ENCODE measurements at regions not wholly inside any gene's neighbourhood (a gene's known extent, or its start where the extent isn't known, plus 50 kb on each side); places are given as distances from the start of the nearest gene placed in this dataset.

- TF ChIP-seq POLR2AphosphoS5 (IDR thresholded peaks at IDR 0.05; ENCODE audit: low read depth, low read length) (no peak), POLR2A (IDR thresholded peaks at IDR 0.05; ENCODE audit: control extremely low read depth in 1 of 2, low read depth in 2 of 2, low read length in 2 of 2) (no peak), RFX5 (IDR thresholded peaks at IDR 0.05; ENCODE audit: borderline replicate concordance, low read depth, low read length) (no peak), KDM1A (IDR thresholded peaks at IDR 0.05; ENCODE audit: borderline replicate concordance, low read length) (no peak), CTCF (IDR thresholded peaks at IDR 0.05; ENCODE audit: control extremely low read depth in 1 of 3, insufficient read depth in 1 of 3, low read depth in 1 of 3, low read length in 3 of 3) (no peak), SIN3A (conservative IDR thresholded peaks at IDR 0.05 in 1 of 2, IDR thresholded peaks at IDR 0.05 in 1 of 2; ENCODE audit: low read depth in 1 of 2, low read length in 2 of 2) (no peak), EZH2 (IDR thresholded peaks at IDR 0.05; ENCODE audit: low read depth, low read length, severe bottlenecking) (no peak), RAD21 (IDR thresholded peaks at IDR 0.05 in 1 of 2, conservative IDR thresholded peaks at IDR 0.05 in 1 of 2; ENCODE audit: low read depth in 2 of 2, low read length in 2 of 2) (no peak)
Measured at GRCh38 chr2:142588269-142588668, 289.2 kb upstream of the KYNU start.

Data from H1 (cell line).